Calu3 (cell line): ENCODE measurements at regions not wholly inside any gene's neighbourhood (a gene's known extent, or its start where the extent isn't known, plus 50 kb on each side); places are given as distances from the start of the nearest gene placed in this dataset.

Experiments used
- BruUV-seq: library from RNA; stranded (reverse); fragments of 400-500 nt; replicated peaks from 2 replicates; lab custom pipeline; 2021; lab: Mats Ljungman, UMichigan
- CTCF ChIA-PET: fragments of 300-600 bp; sonication (Branson Sonifier 250); formaldehyde crosslinking; loops from one replicate; lab custom pipeline; 2022; ENCODE audit warnings: antibody characterized with exemption; lab: Charles Lee
- DNase-seq: peaks from one replicate; pipeline ENCODE4 v3.0.0; 2022
- H3K27ac Mint-ChIP-seq: one replicate; pipeline ENCODE4 v1.8.0; 2022; ENCODE audit warnings: mixed read lengths; ENCODE audit not compliant: unreplicated experiment
- H3K27me3 Mint-ChIP-seq: one replicate; pipeline ENCODE4 v1.8.0; 2022; ENCODE audit warnings: mixed read lengths; ENCODE audit not compliant: unreplicated experiment
- H3K36me3 Mint-ChIP-seq: one replicate; pipeline ENCODE4 v1.8.0; 2022; ENCODE audit warnings: mild to moderate bottlenecking, moderate library complexity, mixed read lengths; ENCODE audit not compliant: insufficient read depth, unreplicated experiment
- H3K4me1 Mint-ChIP-seq: one replicate; pipeline ENCODE4 v1.8.0; 2022; ENCODE audit warnings: mild to moderate bottlenecking, low read depth, mixed read lengths; ENCODE audit not compliant: unreplicated experiment
- H3K4me3 Mint-ChIP-seq: one replicate; pipeline ENCODE4 v1.8.0; 2022; ENCODE audit warnings: mild to moderate bottlenecking, low read depth, moderate library complexity, mixed read lengths; ENCODE audit not compliant: unreplicated experiment
- H3K9me3 Mint-ChIP-seq: one replicate; pipeline ENCODE4 v1.8.0; 2022; ENCODE audit warnings: low read depth, mixed read lengths; ENCODE audit not compliant: unreplicated experiment
- CTCF ChIP-seq: fragments of 200-600 bp; IDR thresholded peaks from one replicate; pipeline ENCODE4 v1.8.0; 2022; ENCODE audit warnings: antibody characterized with exemption; ENCODE audit not compliant: unreplicated experiment
- intact Hi-C: fragments of 100-400 bp; cut with micrococcal nuclease; formaldehyde crosslinking; loops from one replicate; pipeline ENCODE4 v1.10.0; 2022; ENCODE audit not compliant: unreplicated experiment

- no peak for TF ChIP-seq CTCF
- BruUV-seq: no TSS peak
- Mint-ChIP-seq H3K36me3 (no peaks in the 10 kb centered on the region), H3K27me3 (no peaks in the 10 kb centered on the region), H3K4me3 (no peak overlapping the region), H3K27ac (no peak overlapping the region), H3K9me3 (peaks cover 3% of the 10 kb centered on the region), H3K4me1 (no peaks in the 10 kb centered on the region)
- CTCF ChIA-PET: no interaction called here
- no peak for DNase-seq
- intact Hi-C loops: no loop called here
Observed at GRCh38 chr10:36515319-36515718, 610.1 kb upstream of the ANKRD30A start.

GRCh38 chr10:36507715-36508114 lies 617.7 kb upstream of the ANKRD30A start:
- Mint-ChIP-seq H3K27me3 (no peaks in the 10 kb centered on the region), H3K4me1 (no peaks in the 10 kb centered on the region)
- BruUV-seq: no TSS peak

GRCh38 chr10:36506697-36507496 lies 618.5 kb upstream of the ANKRD30A start:
- intact Hi-C loops: no loop called here
- Mint-ChIP-seq H3K27ac (no peak overlapping the region), H3K9me3 (peaks cover 17% of the 10 kb centered on the region), H3K4me1 (no peaks in the 10 kb centered on the region), H3K4me3 (no peak overlapping the region), H3K27me3 (no peaks in the 10 kb centered on the region), H3K36me3 (no peaks in the 10 kb centered on the region)
- BruUV-seq: no TSS peak
- no peak for DNase-seq
- no peak for TF ChIP-seq CTCF
- CTCF ChIA-PET: no interaction called here

More at GRCh38 chr10:36507715-36508114, 617.7 kb upstream of the ANKRD30A start:
- Mint-ChIP-seq H3K36me3 (no peaks in the 10 kb centered on the region), H3K4me3 (no peak overlapping the region), H3K9me3 (peaks cover 17% of the 10 kb centered on the region), H3K27ac (no peak overlapping the region)
- intact Hi-C loops: no loop called here
- CTCF ChIA-PET: no interaction called here
- DNase-seq: no peak
- TF ChIP-seq CTCF: no peak

GRCh38 chr10:36506261-36506660 lies 619.1 kb upstream of the ANKRD30A start:
- Mint-ChIP-seq H3K36me3 (no peaks in the 10 kb centered on the region), H3K27ac (no peak overlapping the region), H3K9me3 (peaks cover 23% of the 10 kb centered on the region), H3K27me3 (no peaks in the 10 kb centered on the region), H3K4me3 (no peak overlapping the region), H3K4me1 (no peaks in the 10 kb centered on the region)
- DNase-seq: no peak
- intact Hi-C loops: no loop called here
- TF ChIP-seq CTCF: no peak
- CTCF ChIA-PET: no interaction called here
- no TSS peak for BruUV-seq
